Spinal cord (tissue), 9 donors: ENCODE measurements at regions not wholly inside any gene's neighbourhood (a gene's known extent, or its start where the extent isn't known, plus 50 kb on each side); places are given as distances from the start of the nearest gene placed in this dataset.

Experiments used
- DNase-seq, 6 donors: peaks; one replicate each; pipeline versions ENCODE4 v3.0.0 to v3.0.0-alpha.2; 2013 to 2015; ENCODE audit warnings: low spot score in 6 of 6, low read depth in 4 of 6
- H3K27ac ChIP-seq: one replicate; pipeline ENCODE4 v1.5.1; 2013; ENCODE audit warnings: low read depth, low read length, control low read depth
- H3K27me3 ChIP-seq: one replicate; pipeline ENCODE4 v1.6.1; 2013; ENCODE audit warnings: low read length; ENCODE audit not compliant: control insufficient read depth, insufficient read depth
- H3K36me3 ChIP-seq: one replicate; pipeline ENCODE4 v1.6.1; 2013; ENCODE audit warnings: low read length; ENCODE audit not compliant: control insufficient read depth, insufficient read depth
- H3K4me1 ChIP-seq: one replicate; pipeline ENCODE4 v1.6.1; 2013; ENCODE audit warnings: low read length; ENCODE audit not compliant: control insufficient read depth, insufficient read depth
- H3K4me3 ChIP-seq: one replicate; pipeline ENCODE4 v1.5.1; 2013; ENCODE audit warnings: low read depth, low read length, control low read depth
- H3K9me3 ChIP-seq: one replicate; pipeline ENCODE4 v1.6.1; 2013; ENCODE audit warnings: low read length; ENCODE audit not compliant: control insufficient read depth, insufficient read depth
- WGBS: methylation state at CpG from one replicate; pipeline ENCODE4 v1.1.5; 2013; ENCODE audit warnings: missing lambda C conversion rate; ENCODE audit not compliant: insufficient coverage; 5-methylcytosine and 5-hydroxymethylcytosine counted together
- donor health status: healthy.

- Histone ChIP-seq H3K27ac (no peak overlapping the region), H3K27me3 (no peaks in the 10 kb centered on the region), H3K4me1 (no peaks in the 10 kb centered on the region), H3K4me3 (no peak overlapping the region), H3K9me3 (no peaks in the 10 kb centered on the region), H3K36me3 (no peaks in the 10 kb centered on the region)
- no peak for DNase-seq
These were observed 255.4 kb downstream of the ETNK1 start for GRCh38 chr12:22880331-22880730.

GRCh38 chr12:22880807-22881206 lies 255.8 kb downstream of the ETNK1 start:
- no peaks in the 10 kb centered on the region for H3K9me3 ChIP-seq
- no peaks in the 10 kb centered on the region for H3K4me1 ChIP-seq
- H3K4me3 ChIP-seq = no peak overlapping the region
- no peak overlapping the region for H3K27ac ChIP-seq
- H3K36me3 ChIP-seq = no peaks in the 10 kb centered on the region
- DNase-seq = no peak
- WGBS = 97% methylated on average over 6 of the region's 6 CpGs
- no peaks in the 10 kb centered on the region for H3K27me3 ChIP-seq

- Histone ChIP-seq H3K27me3 (no peaks in the 10 kb centered on the region), H3K36me3 (no peaks in the 10 kb centered on the region), H3K9me3 (no peaks in the 10 kb centered on the region), H3K27ac (no peak overlapping the region), H3K4me1 (no peaks in the 10 kb centered on the region), H3K4me3 (no peak overlapping the region)
- no peak for DNase-seq
- no CpG with 5 or more reads among the region's 3 CpGs for WGBS
These were observed 257.0 kb downstream of the ETNK1 start for GRCh38 chr12:22881878-22882385.

GRCh38 chr12:22882559-22882958 lies 257.6 kb downstream of the ETNK1 start:
- no peaks in the 10 kb centered on the region for H3K36me3 ChIP-seq
- no peak for DNase-seq
- no peak overlapping the region for H3K27ac ChIP-seq
- H3K9me3 ChIP-seq = no peaks in the 10 kb centered on the region
- no peaks in the 10 kb centered on the region for H3K27me3 ChIP-seq
- WGBS = no CpG with 5 or more reads among the region's 2 CpGs
- no peaks in the 10 kb centered on the region for H3K4me1 ChIP-seq
- H3K4me3 ChIP-seq = no peak overlapping the region

GRCh38 chr12:22893878-22894277 lies 268.9 kb downstream of the ETNK1 start:
- H3K4me1 ChIP-seq = no peaks in the 10 kb centered on the region
- H3K36me3 ChIP-seq = no peaks in the 10 kb centered on the region
- H3K4me3 ChIP-seq = no peak overlapping the region
- WGBS = no CpG with 5 or more reads among the region's 2 CpGs
- H3K9me3 ChIP-seq = peaks cover 4% of the 10 kb centered on the region
- no peak overlapping the region for H3K27ac ChIP-seq
- no peak for DNase-seq
- H3K27me3 ChIP-seq = no peaks in the 10 kb centered on the region

- no peaks in the 10 kb centered on the region for H3K4me1 ChIP-seq
- no peaks in the 10 kb centered on the region for H3K36me3 ChIP-seq
- no peak overlapping the region for H3K4me3 ChIP-seq
- DNase-seq = no peak
- no peak overlapping the region for H3K27ac ChIP-seq
- H3K27me3 ChIP-seq = no peaks in the 10 kb centered on the region
- no peaks in the 10 kb centered on the region for H3K9me3 ChIP-seq
- 100% methylated on average over 2 of the region's 4 CpGs for WGBS
These were observed 274.2 kb downstream of the ETNK1 start for GRCh38 chr12:22899184-22899583.

- Histone ChIP-seq H3K27me3 (no peaks in the 10 kb centered on the region), H3K4me3 (no peak overlapping the region), H3K27ac (no peak overlapping the region), H3K4me1 (no peaks in the 10 kb centered on the region), H3K36me3 (no peaks in the 10 kb centered on the region), H3K9me3 (no peaks in the 10 kb centered on the region)
- no peak for DNase-seq
These were observed 275.4 kb downstream of the ETNK1 start for GRCh38 chr12:22900401-22900800.

- no peaks in the 10 kb centered on the region for H3K4me1 ChIP-seq
- WGBS = no CpG with 5 or more reads among the region's 1 CpG
- H3K4me3 ChIP-seq = no peak overlapping the region
- no peak overlapping the region for H3K27ac ChIP-seq
- no peaks in the 10 kb centered on the region for H3K36me3 ChIP-seq
- no peaks in the 10 kb centered on the region for H3K27me3 ChIP-seq
- H3K9me3 ChIP-seq = no peaks in the 10 kb centered on the region
- no peak for DNase-seq
These were observed 279.5 kb downstream of the ETNK1 start for GRCh38 chr12:22904485-22904884.

GRCh38 chr12:22916241-22916640 lies 291.3 kb downstream of the ETNK1 start:
- no peak for DNase-seq
- H3K4me3 ChIP-seq = no peak overlapping the region
- 80% methylated on average over 2 of the region's 4 CpGs for WGBS
- no peaks in the 10 kb centered on the region for H3K9me3 ChIP-seq
- H3K36me3 ChIP-seq = no peaks in the 10 kb centered on the region
- no peak overlapping the region for H3K27ac ChIP-seq
- no peaks in the 10 kb centered on the region for H3K27me3 ChIP-seq
- peaks cover 4% of the 10 kb centered on the region for H3K4me1 ChIP-seq

GRCh38 chr12:22916815-22917214 lies 291.8 kb downstream of the ETNK1 start:
- Histone ChIP-seq H3K27ac (no peak overlapping the region), H3K36me3 (no peaks in the 10 kb centered on the region), H3K9me3 (no peaks in the 10 kb centered on the region), H3K27me3 (no peaks in the 10 kb centered on the region), H3K4me3 (no peak overlapping the region), H3K4me1 (peaks cover 4% of the 10 kb centered on the region)
- DNase-seq = peak in 1 of 6 donors; percentile 27
- 10% methylated on average over 2 of the region's 4 CpGs for WGBS
